GM12874 (cell line): ENCODE measurements at regions not wholly inside any gene's neighbourhood (a gene's known extent, or its start where the extent isn't known, plus 50 kb on each side); places are given as distances from the start of the nearest gene placed in this dataset.

Source experiments
- CTCF ChIP-seq: IDR thresholded peaks from 2 replicates; pipeline ENCODE4 v1.5.1; 2011; ENCODE audit warnings: low read depth, mild to moderate bottlenecking, control low read depth, low read length, moderate library complexity; ENCODE audit not compliant: insufficient read depth

GRCh38 chr2:160652236-160652635 is 158.6 kb upstream of the RBMS1 start:
- no peak for TF ChIP-seq CTCF

DNA sequence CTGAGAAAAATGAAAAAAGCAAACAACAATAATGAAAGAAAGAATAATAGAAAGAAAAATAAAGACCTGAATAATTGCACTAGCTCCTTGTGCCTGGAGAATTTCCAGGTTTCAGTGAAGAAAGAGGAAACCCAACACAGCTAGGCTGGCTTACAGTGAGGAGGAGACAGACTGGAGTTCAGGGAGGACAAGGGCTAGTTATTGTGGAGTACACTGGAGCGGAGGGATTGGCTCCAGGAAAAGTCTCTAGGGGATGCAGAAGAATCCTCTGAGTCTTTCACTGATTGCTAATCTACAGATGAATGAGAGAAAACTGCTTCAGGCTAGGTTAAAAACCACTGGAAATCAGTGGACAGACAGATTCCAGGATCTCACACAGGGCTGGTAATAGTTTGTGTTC is 163.6 kb upstream of the RBMS1 start:
- TF ChIP-seq CTCF: no peak

GRCh38 chr2:160658851-160659250 is 165.2 kb upstream of the RBMS1 start:
- no peak for TF ChIP-seq CTCF

GRCh38 chr2:160660741-160661140 is 167.1 kb upstream of the RBMS1 start:
- no peak for TF ChIP-seq CTCF

DNA sequence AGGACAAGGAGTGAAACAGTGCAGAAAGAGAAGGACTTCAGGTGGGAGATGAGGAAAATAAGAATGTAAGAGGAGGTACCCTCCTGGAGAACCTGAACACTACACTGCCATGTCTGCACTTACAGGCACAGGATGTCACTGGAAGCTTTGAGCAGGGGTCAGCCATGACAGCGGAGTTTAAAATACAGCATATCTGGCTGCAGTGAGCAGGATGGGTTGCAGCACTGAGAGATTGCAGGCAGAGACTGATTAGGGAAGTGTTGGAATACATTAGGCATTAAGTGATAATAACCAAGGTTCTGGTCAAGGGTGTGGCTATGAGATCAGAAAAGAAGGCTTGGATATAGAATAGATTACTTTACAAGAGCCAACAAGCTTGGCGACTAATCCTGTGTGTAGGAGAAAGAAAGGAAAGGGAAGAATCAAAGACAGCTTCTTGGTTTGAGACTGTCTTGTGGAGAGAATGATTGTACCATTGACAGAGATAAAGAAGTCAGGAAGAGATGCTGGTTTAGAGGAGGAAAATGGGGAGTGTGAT is 171.1 kb upstream of the RBMS1 start:
- TF ChIP-seq CTCF: no peak

GRCh38 chr2:160666154-160667060 is 172.8 kb upstream of the RBMS1 start:
- TF ChIP-seq CTCF: no peak

DNA sequence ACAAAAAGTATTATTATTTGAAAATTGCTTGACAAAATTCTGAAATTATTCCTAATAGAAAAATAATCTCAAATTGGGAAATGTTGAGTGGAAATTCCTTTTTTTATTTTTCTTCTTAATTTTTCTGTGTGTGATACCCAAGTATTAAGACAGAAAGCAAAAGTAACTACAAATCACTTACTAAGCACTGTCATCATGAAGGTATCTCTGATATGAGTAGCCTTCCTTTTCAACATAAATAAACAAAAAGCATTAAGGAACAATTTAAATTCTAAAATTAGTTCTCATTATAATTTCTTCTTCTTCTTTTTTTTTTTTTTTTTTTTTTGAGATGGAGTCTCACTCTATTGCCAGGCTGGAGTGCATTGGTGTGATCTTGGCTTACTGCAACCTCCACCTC is 174.2 kb upstream of the RBMS1 start:
- no peak for TF ChIP-seq CTCF
